Karpas-422 (cell line): ENCODE measurements at regions not wholly inside any gene's neighbourhood (a gene's known extent, or its start where the extent isn't known, plus 50 kb on each side); places are given as distances from the start of the nearest gene placed in this dataset.

Experiments used
- DNase-seq: peaks from one replicate; pipeline ENCODE4 v3.0.0-alpha.2; 2015
- H2AFZ ChIP-seq: fragments of 200-600 bp; sonication (generic); 2 replicates; pipeline ENCODE4 v1.6.1; 2014; ENCODE audit warnings: antibody characterized with exemption, low read length, mixed read lengths
- H3K27ac ChIP-seq: fragments of 200-600 bp; sonication (generic); 2 replicates; pipeline ENCODE4 v1.5.1; 2014; ENCODE audit warnings: mild to moderate bottlenecking, low read length, moderate library complexity
- H3K27me3 ChIP-seq: fragments of 200-600 bp; sonication (generic); 2 replicates; pipeline ENCODE4 v1.6.1; 2014; ENCODE audit warnings: low read length, mixed read lengths
- H3K36me3 ChIP-seq: fragments of 200-600 bp; sonication (generic); 2 replicates; pipeline ENCODE4 v1.6.1; 2014; ENCODE audit warnings: low read length, mixed read lengths; ENCODE audit not compliant: insufficient read depth
- H3K4me1 ChIP-seq: fragments of 200-600 bp; sonication (generic); 2 replicates; pipeline ENCODE4 v1.6.1; 2014; ENCODE audit warnings: mild to moderate bottlenecking, low read length, mixed read lengths
- H3K4me2 ChIP-seq: fragments of 200-600 bp; sonication (generic); 2 replicates; pipeline ENCODE4 v1.6.1; 2014; ENCODE audit warnings: low read length, low read depth, mild to moderate bottlenecking; ENCODE audit not compliant: poor library complexity, severe bottlenecking
- H3K4me3 ChIP-seq: fragments of 200-600 bp; sonication (generic); 2 replicates; pipeline ENCODE4 v1.5.1; 2014; ENCODE audit warnings: mild to moderate bottlenecking, antibody characterized with exemption, low read length, mixed read lengths
- H3K79me2 ChIP-seq: fragments of 200-600 bp; sonication (generic); 2 replicates; pipeline ENCODE4 v1.6.1; 2014; ENCODE audit warnings: mild to moderate bottlenecking, low read length, mixed read lengths
- H3K9ac ChIP-seq: fragments of 200-600 bp; sonication (generic); 2 replicates; pipeline ENCODE4 v1.6.0; 2014; ENCODE audit warnings: low read length
- H3K9me2 ChIP-seq: fragments of 200-600 bp; sonication (generic), shearing (Covaris generic); replicated peaks from 2 replicates; pipeline ENCODE4 v1.6.0; 2014; ENCODE audit warnings: mild to moderate bottlenecking, low read length, moderate library complexity; ENCODE audit not compliant: insufficient read depth
- H3K9me3 ChIP-seq: fragments of 300-700, 200-600 bp; sonication (generic); 2 replicates; pipeline ENCODE4 v1.6.1; 2014; ENCODE audit warnings: low read length, mixed read lengths
- H4K20me1 ChIP-seq: fragments of 200-600 bp; sonication (generic); 2 replicates; pipeline ENCODE4 v1.6.1; 2014; ENCODE audit warnings: mild to moderate bottlenecking, antibody characterized with exemption, low read length, low read depth; ENCODE audit not compliant: insufficient read depth

GRCh38 chr13:50415428-50415827, 400.2 kb downstream of the KCNRG start:
- Histone ChIP-seq H3K4me1 (peaks cover 31% of the 10 kb centered on the region), H3K9me3 (no peaks in the 10 kb centered on the region), H3K9ac (no peak overlapping the region), H3K9me2 (no peaks in the 10 kb centered on the region), H3K79me2 (no peaks in the 10 kb centered on the region), H3K27ac (no peak overlapping the region), H3K36me3 (peaks cover 4% of the 10 kb centered on the region; the same call in 1 of the 2 replicates), H3K4me2 (no peak overlapping the region), H3K4me3 (no peak overlapping the region), H2AFZ (no peak overlapping the region), H3K27me3 (no peaks in the 10 kb centered on the region), H4K20me1 (no peaks in the 10 kb centered on the region)
- DNase-seq, result no peak

- no peak overlapping the region for H3K4me2 ChIP-seq
- no peaks in the 10 kb centered on the region for H3K9me2 ChIP-seq
- no peak overlapping the region; the same call in 1 of the 2 replicates for H2AFZ ChIP-seq
Measured at GRCh38 chr13:50417597-50417996, 402.4 kb downstream of the KCNRG start.

GRCh38 chr13:50419331-50419865, 404.2 kb downstream of the KCNRG start:
- Histone ChIP-seq H3K27me3 (no peaks in the 10 kb centered on the region), H2AFZ (0 out of 2 replicates have a peak overlapping the region, but pooled peaks have one; percentile 8), H3K4me2 (no peak overlapping the region), H3K9me2 (no peaks in the 10 kb centered on the region), H3K27ac (no peak overlapping the region), H3K79me2 (no peaks in the 10 kb centered on the region), H3K9me3 (no peaks in the 10 kb centered on the region), H3K4me3 (no peak overlapping the region), H3K36me3 (peaks cover 4% of the 10 kb centered on the region; the same call in 1 of the 2 replicates), H3K4me1 (peaks cover 49% of the 10 kb centered on the region), H4K20me1 (no peaks in the 10 kb centered on the region), H3K9ac (no peak overlapping the region)
- peak; percentile 40 for DNase-seq

More at GRCh38 chr13:50417597-50417996, 402.4 kb downstream of the KCNRG start:
- Histone ChIP-seq H3K27me3 (no peaks in the 10 kb centered on the region), H3K36me3 (peaks cover 4% of the 10 kb centered on the region; the same call in 1 of the 2 replicates), H3K9me3 (no peaks in the 10 kb centered on the region), H4K20me1 (no peaks in the 10 kb centered on the region), H3K4me3 (no peak overlapping the region), H3K27ac (no peak overlapping the region), H3K4me1 (peaks cover 46% of the 10 kb centered on the region), H3K9ac (no peak overlapping the region), H3K79me2 (no peaks in the 10 kb centered on the region)
- DNase-seq, result no peak

GRCh38 chr13:50419896-50420295, 404.7 kb downstream of the KCNRG start:
- Histone ChIP-seq H3K4me1 (peaks cover 54% of the 10 kb centered on the region), H3K36me3 (peaks cover 3% of the 10 kb centered on the region; the same call in 1 of the 2 replicates), H3K9ac (no peak overlapping the region), H2AFZ (0 out of 2 replicates have a peak overlapping the region, but pooled peaks have one; percentile 8), H3K27me3 (no peaks in the 10 kb centered on the region), H3K4me2 (no peak overlapping the region), H3K9me2 (no peaks in the 10 kb centered on the region), H3K79me2 (no peaks in the 10 kb centered on the region), H4K20me1 (no peaks in the 10 kb centered on the region), H3K27ac (no peak overlapping the region), H3K9me3 (no peaks in the 10 kb centered on the region), H3K4me3 (no peak overlapping the region)
- DNase-seq, result no peak

GRCh38 chr13:50420718-50421472, 405.7 kb downstream of the KCNRG start:
- peak; percentile 41 for DNase-seq
- H3K27me3 ChIP-seq, result no peaks in the 10 kb centered on the region
- no peak overlapping the region for H2AFZ ChIP-seq
- peaks cover 64% of the 10 kb centered on the region for H3K4me1 ChIP-seq
- peak overlapping the region; percentile 31; the same call in 1 of the 2 replicates for H3K27ac ChIP-seq
- no peaks in the 10 kb centered on the region for H3K9me2 ChIP-seq
- H4K20me1 ChIP-seq, result no peaks in the 10 kb centered on the region
- H3K79me2 ChIP-seq, result no peaks in the 10 kb centered on the region
- no peak overlapping the region for H3K4me3 ChIP-seq
- no peaks in the 10 kb centered on the region for H3K9me3 ChIP-seq
- H3K4me2 ChIP-seq, result no peak overlapping the region
- no peak overlapping the region for H3K9ac ChIP-seq
- H3K36me3 ChIP-seq, result no peaks in the 10 kb centered on the region

- peak; percentile 54 for DNase-seq
- Histone ChIP-seq H3K27ac (peak overlapping the region; percentile 31), H2AFZ (no peak overlapping the region), H3K9me3 (no peaks in the 10 kb centered on the region), H3K9ac (no peak overlapping the region), H3K4me3 (no peak overlapping the region), H3K4me1 (peaks cover 71% of the 10 kb centered on the region), H3K9me2 (no peaks in the 10 kb centered on the region), H3K4me2 (no peak overlapping the region), H3K27me3 (no peaks in the 10 kb centered on the region), H3K79me2 (no peaks in the 10 kb centered on the region), H3K36me3 (no peaks in the 10 kb centered on the region), H4K20me1 (no peaks in the 10 kb centered on the region)
Measured at GRCh38 chr13:50421473-50422130, 406.4 kb downstream of the KCNRG start.

GRCh38 chr13:50422181-50423148, 407.2 kb downstream of the KCNRG start:
- H3K4me3 ChIP-seq, result no peak overlapping the region
- H4K20me1 ChIP-seq, result no peaks in the 10 kb centered on the region
- H3K79me2 ChIP-seq, result no peaks in the 10 kb centered on the region
- H3K4me1 ChIP-seq, result peaks cover 75% of the 10 kb centered on the region
- H3K9me2 ChIP-seq, result no peaks in the 10 kb centered on the region
- no peaks in the 10 kb centered on the region for H3K27me3 ChIP-seq
- no peaks in the 10 kb centered on the region for H3K9me3 ChIP-seq
- no peak overlapping the region for H3K4me2 ChIP-seq
- H2AFZ ChIP-seq, result peak overlapping the region; percentile 62
- peak overlapping the region; percentile 31 for H3K27ac ChIP-seq
- peak; percentile 55 for DNase-seq
- H3K36me3 ChIP-seq, result no peaks in the 10 kb centered on the region
- no peak overlapping the region for H3K9ac ChIP-seq
